ENCODE measurements at regions not wholly inside any gene's neighbourhood (a gene's known extent, or its start where the extent isn't known, plus 50 kb on each side); places are given as distances from the start of the nearest gene placed in this dataset.

DNA sequence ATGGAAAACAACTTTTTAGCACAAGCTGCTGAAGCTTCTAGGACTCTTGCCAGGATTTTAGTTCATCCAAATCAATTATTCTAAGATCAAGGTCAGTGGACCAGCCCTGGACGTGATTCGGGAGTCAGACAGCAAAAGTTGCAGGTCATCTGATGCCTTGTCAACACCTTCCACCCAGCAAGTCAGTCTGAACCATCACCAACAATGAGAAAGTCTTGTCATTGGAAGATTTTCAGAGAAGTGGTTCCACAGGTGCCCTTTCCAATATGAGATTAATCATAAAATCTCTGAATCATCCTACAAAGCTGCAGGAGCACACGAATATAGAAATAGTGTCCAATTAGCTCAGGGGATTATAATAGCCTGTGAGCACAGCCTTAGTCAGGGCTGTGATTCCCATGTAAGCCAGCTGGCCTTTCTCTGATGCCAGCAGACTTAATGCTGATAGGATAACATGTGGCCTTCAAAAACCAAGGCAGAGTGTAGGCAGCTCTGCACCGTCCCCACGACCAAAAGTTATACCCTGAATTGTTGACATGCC, 445.0 kb upstream of the TRPC7 start:
- TF ChIP-seq POLR2A (IDR thresholded peaks at IDR 0.05) (no peak), POLR2AphosphoS5 (IDR thresholded peaks at IDR 0.05) (no peak)
- TF ChIP-seq, protein P1, sequence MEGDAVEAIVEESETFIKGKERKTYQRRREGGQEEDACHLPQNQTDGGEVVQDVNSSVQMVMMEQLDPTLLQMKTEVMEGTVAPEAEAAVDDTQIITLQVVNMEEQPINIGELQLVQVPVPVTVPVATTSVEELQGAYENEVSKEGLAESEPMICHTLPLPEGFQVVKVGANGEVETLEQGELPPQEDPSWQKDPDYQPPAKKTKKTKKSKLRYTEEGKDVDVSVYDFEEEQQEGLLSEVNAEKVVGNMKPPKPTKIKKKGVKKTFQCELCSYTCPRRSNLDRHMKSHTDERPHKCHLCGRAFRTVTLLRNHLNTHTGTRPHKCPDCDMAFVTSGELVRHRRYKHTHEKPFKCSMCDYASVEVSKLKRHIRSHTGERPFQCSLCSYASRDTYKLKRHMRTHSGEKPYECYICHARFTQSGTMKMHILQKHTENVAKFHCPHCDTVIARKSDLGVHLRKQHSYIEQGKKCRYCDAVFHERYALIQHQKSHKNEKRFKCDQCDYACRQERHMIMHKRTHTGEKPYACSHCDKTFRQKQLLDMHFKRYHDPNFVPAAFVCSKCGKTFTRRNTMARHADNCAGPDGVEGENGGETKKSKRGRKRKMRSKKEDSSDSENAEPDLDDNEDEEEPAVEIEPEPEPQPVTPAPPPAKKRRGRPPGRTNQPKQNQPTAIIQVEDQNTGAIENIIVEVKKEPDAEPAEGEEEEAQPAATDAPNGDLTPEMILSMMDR (IDR thresholded peaks at IDR 0.05), result no peak
